ENCODE measurements at regions not wholly inside any gene's neighbourhood (a gene's known extent, or its start where the extent isn't known, plus 50 kb on each side); places are given as distances from the start of the nearest gene placed in this dataset.

DNA sequence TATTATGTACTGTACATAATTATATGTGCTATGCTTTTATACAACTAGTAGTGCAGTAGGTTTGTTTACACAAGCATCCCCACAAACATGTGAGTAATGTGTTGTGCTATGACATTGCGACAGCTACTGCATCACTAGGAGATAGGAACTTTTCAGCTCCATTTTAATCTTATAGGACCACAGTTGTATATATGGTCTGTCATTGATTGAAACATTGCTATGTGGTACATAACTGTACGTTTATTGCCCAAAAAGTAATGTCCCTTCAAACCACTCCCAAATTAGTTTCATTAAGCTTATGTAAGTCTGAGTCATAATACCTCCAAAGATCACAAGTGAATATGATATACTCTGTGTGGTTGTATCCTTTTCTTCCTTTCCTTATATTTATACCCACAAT, 183.2 kb upstream of the POT1 start:
- TF ChIP-seq CTCF (IDR thresholded peaks at IDR 0.05) (no peak), POLR2A (IDR thresholded peaks at IDR 0.05) (no peak)

Data from adrenal gland (tissue), 5 donors.